B cell (primary cell): ENCODE measurements at regions not wholly inside any gene's neighbourhood (a gene's known extent, or its start where the extent isn't known, plus 50 kb on each side); places are given as distances from the start of the nearest gene placed in this dataset.

Experiments
- EZH2 ChIP-seq: IDR thresholded peaks from 2 replicates; pipeline ENCODE4 v1.6.1; 2012; ENCODE audit warnings: borderline replicate concordance, low read depth, mild to moderate bottlenecking, moderate library complexity, low read length; ENCODE audit not compliant: insufficient read depth, poor library complexity, severe bottlenecking
- TF ChIP-seq, protein P1 (sequence below): fragments of 200-600 bp; IDR thresholded peaks from one replicate; pipeline ENCODE4 v1.8.0; 2022; ENCODE audit warnings: antibody characterized with exemption, mild to moderate bottlenecking

DNA sequence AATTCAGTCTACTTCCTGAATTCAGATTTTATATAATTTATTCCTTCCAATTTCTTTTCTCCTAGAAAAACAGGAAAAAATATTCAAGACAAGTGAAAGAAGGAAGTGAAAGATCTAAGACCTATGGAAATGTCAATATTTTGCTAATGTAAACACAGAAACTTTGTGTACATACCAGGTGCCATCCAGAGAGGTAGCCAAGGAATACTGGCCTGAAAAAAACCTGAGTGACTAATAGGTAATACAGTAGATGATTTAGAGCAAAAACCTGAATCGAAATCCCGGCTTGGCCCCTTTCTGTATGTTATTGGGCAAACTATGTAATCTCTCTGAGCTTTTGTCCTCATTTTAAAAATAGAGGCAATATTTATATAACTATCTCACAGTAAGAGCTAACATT is 59.2 kb upstream of the FSHB start:
- TF ChIP-seq, protein P1, sequence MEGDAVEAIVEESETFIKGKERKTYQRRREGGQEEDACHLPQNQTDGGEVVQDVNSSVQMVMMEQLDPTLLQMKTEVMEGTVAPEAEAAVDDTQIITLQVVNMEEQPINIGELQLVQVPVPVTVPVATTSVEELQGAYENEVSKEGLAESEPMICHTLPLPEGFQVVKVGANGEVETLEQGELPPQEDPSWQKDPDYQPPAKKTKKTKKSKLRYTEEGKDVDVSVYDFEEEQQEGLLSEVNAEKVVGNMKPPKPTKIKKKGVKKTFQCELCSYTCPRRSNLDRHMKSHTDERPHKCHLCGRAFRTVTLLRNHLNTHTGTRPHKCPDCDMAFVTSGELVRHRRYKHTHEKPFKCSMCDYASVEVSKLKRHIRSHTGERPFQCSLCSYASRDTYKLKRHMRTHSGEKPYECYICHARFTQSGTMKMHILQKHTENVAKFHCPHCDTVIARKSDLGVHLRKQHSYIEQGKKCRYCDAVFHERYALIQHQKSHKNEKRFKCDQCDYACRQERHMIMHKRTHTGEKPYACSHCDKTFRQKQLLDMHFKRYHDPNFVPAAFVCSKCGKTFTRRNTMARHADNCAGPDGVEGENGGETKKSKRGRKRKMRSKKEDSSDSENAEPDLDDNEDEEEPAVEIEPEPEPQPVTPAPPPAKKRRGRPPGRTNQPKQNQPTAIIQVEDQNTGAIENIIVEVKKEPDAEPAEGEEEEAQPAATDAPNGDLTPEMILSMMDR, result no peak
- no peak for TF ChIP-seq EZH2
